ENCODE measurements at regions not wholly inside any gene's neighbourhood (a gene's known extent, or its start where the extent isn't known, plus 50 kb on each side); places are given as distances from the start of the nearest gene placed in this dataset.

DNA sequence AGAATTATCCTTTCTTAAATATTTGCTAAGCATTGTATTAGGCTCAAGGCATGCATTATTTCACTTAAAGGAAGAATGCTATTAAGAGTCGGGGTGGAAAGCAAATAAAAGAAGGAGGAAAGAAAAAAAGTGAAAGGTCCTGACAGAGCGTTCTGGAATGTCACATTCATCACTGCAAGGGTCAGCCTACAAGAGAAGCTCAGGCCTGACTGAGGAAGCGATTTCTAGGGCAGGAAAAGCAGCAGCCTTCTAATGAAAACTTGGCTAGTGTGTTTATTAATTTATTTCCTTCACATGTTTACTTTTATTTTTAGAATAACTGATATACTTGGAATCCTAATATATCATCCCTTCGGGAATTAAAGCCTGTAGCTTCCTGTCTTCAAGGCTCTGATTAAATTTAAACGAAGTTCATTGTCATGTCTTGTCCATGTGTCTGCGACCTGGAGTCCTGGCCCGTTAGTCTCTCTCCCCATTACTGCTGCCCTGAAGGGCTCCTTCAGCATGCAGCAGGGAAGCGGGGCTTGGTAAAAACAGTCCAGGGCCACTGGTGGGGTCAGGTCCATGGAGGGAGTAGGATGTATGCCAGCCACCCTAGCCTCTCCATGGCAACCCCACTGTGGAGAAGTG, 119.2 kb upstream of the CCDC68 start:
- ChIA-PET CTCF (no interaction called here), POLR2A (no interaction called here)
- no peaks in the 10 kb centered on the region for H3K9me3 Mint-ChIP-seq
- no peak for DNase-seq
- H3K36me3 Mint-ChIP-seq (ENCODE audit: low read depth) = no peaks in the 10 kb centered on the region
- no peak overlapping the region for H3K4me3 Mint-ChIP-seq
- no peaks in the 10 kb centered on the region for H3K4me1 Mint-ChIP-seq
- no peak overlapping the region for H3K27ac Mint-ChIP-seq
- H3K27me3 Mint-ChIP-seq = peaks cover 2% of the 10 kb centered on the region

DNA sequence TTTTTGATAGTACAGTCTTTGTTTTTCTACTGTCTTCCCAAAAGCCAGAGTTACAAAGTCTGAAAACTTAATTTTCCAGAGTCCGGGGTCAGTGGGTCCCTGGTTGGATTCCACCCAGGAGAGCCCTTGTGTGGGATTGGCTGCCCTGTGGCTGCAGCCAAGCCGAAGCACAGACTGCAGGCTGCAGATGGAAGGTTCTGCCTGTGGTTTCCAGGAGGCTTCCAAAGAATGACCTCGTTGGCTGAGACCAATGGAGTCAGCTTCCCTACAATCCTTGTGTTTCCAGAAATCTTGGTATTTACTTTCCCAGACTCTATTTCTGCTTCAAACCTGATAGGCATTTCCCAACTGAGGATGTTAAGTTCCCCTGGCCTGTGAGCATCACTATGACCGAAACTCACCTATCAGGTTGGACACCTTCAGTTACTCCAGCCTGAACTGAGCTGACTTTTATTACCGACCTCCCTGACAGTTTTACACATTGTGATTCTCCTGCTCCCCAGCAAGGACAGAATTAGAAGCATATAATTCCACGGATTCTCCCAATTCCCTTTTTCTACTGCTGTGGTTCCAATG, 117.5 kb upstream of the CCDC68 start:
- CTCF ChIA-PET = no interaction called here
- Mint-ChIP-seq H3K27ac (no peak overlapping the region), H3K9me3 (no peaks in the 10 kb centered on the region), H3K4me1 (no peaks in the 10 kb centered on the region), H3K27me3 (peaks cover 2% of the 10 kb centered on the region), H3K4me3 (no peak overlapping the region), H3K36me3 (ENCODE audit: low read depth) (no peaks in the 10 kb centered on the region)
- POLR2A ChIA-PET = no interaction called here
- no peak for DNase-seq

DNA sequence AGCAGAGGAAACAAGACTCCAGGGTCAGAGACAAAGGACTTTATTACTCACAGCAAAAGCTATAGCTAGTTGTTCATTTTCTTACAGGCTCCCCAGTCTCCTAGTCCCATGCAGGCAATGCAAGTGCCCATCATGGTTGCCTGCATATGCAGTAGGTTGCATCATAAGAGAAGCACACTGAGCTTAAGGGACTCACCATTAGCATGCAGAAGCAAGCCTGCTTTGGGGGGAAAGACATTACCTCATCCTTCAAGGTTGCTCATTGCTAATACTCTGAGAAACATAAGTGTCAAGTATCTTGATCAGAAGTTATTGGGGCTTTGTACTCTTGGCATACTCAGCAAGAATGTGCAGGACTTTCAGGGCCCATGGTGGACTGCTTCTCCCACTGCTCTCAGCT, 114.6 kb upstream of the CCDC68 start:
- H3K4me1 Mint-ChIP-seq = no peaks in the 10 kb centered on the region
- H3K27me3 Mint-ChIP-seq = peaks cover 2% of the 10 kb centered on the region
- no peak overlapping the region for H3K27ac Mint-ChIP-seq
- CTCF ChIA-PET = no interaction called here
- POLR2A ChIA-PET = no interaction called here
- no peaks in the 10 kb centered on the region for H3K9me3 Mint-ChIP-seq
- DNase-seq = no peak
- H3K4me3 Mint-ChIP-seq = no peak overlapping the region
- H3K36me3 Mint-ChIP-seq (ENCODE audit: low read depth) = no peaks in the 10 kb centered on the region

DNA sequence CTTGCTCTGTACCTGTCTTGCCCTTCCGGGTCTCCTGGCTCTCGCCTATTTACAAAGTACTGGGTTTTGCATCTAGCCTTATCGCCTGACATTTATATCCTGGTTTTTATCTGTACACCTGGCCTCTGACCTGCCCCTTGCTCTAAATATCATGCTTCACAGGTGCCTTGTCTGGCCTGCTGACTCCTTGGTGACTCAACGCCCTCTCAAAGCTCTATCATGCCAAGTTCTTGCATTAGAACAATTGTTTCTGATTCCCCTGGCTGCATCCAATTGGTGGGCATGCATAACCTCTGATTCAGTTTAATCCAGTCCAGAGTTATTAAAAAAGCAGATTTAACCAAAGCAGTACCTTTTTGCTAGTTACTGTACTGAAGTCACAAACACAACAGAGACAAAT, 113.9 kb upstream of the CCDC68 start:
- ChIA-PET CTCF (no interaction called here), POLR2A (no interaction called here)
- Mint-ChIP-seq H3K4me3 (no peak overlapping the region), H3K36me3 (ENCODE audit: low read depth) (no peaks in the 10 kb centered on the region), H3K27ac (no peak overlapping the region), H3K4me1 (no peaks in the 10 kb centered on the region), H3K27me3 (peaks cover 2% of the 10 kb centered on the region), H3K9me3 (no peaks in the 10 kb centered on the region)
- DNase-seq = no peak

DNA sequence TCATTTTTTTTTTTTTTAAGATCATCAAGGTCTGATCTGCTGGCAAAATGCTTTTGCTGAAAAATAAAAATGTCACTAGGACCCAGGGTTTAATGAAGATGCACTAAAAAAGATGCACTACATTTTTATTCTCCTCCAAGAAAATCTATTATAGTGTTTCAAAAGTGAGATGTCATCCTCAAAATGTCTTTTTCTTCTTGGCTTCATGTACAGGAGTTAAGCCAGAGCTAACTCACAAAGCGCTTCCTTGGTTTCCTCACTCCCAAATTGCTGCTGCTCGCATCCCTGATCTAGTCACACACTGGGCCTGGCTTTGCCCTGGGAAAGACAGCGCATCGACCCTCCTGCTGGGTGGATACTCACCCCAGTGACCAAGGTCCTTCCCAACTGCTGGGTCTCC, 113.4 kb upstream of the CCDC68 start:
- CTCF ChIA-PET = no interaction called here

DNA sequence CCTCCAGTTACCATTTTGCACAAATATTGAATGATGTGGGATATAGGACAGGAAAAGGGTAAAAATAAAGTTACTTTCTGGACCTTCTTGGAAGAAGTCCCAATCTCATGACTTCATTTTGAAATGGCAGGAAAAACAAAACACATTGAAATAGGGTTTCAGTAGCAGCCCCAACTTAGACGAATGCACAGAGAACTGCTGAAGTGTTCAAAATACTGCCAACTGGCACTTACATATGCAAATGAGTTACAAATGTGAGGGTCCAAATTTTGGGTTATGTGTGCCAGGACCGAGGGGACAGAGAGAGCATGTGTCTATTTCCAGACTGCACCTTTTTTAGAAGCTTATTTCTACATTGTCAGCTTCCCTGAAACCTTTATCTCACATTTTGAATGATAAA, 112.9 kb upstream of the CCDC68 start:
- H3K4me3 Mint-ChIP-seq = no peak overlapping the region
- no peak for DNase-seq
- H3K9me3 Mint-ChIP-seq = no peaks in the 10 kb centered on the region
- H3K36me3 Mint-ChIP-seq (ENCODE audit: low read depth) = no peaks in the 10 kb centered on the region
- H3K4me1 Mint-ChIP-seq = no peaks in the 10 kb centered on the region
- POLR2A ChIA-PET = no interaction called here
- H3K27ac Mint-ChIP-seq = no peak overlapping the region
- CTCF ChIA-PET = no interaction called here
- H3K27me3 Mint-ChIP-seq = peaks cover 2% of the 10 kb centered on the region

More for the DNA sequence above, 113.4 kb upstream of the CCDC68 start:
- no peak overlapping the region for H3K27ac Mint-ChIP-seq
- POLR2A ChIA-PET = no interaction called here
- H3K4me3 Mint-ChIP-seq = no peak overlapping the region
- peaks cover 2% of the 10 kb centered on the region for H3K27me3 Mint-ChIP-seq
- H3K4me1 Mint-ChIP-seq = no peaks in the 10 kb centered on the region
- H3K9me3 Mint-ChIP-seq = no peaks in the 10 kb centered on the region
- no peak for DNase-seq
- H3K36me3 Mint-ChIP-seq (ENCODE audit: low read depth) = no peaks in the 10 kb centered on the region

DNA sequence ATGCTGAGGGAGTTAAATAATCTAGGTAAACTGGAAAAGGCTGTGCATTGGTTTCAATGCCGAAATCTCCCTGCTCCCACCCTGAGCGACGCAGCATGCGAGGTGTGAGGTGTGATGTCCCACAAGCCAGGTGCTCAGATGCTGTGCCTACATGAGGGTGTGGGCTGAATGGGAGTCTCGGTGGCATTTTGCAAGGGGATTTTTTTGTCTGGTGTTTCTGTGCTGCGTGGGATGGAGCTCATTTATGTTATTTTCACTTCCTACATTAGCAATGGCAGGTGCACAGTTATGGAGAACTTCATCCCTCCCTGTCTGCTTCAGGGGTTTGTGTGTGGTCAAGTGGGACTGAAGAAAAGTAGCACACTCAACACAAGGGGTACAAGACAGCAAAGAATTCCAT, 110.2 kb upstream of the CCDC68 start:
- CTCF ChIA-PET = no interaction called here
- POLR2A ChIA-PET = no interaction called here
- Mint-ChIP-seq H3K4me1 (no peaks in the 10 kb centered on the region), H3K36me3 (ENCODE audit: low read depth) (no peaks in the 10 kb centered on the region), H3K4me3 (no peak overlapping the region), H3K27me3 (no peaks in the 10 kb centered on the region), H3K9me3 (no peaks in the 10 kb centered on the region), H3K27ac (no peak overlapping the region)
- DNase-seq = no peak

DNA sequence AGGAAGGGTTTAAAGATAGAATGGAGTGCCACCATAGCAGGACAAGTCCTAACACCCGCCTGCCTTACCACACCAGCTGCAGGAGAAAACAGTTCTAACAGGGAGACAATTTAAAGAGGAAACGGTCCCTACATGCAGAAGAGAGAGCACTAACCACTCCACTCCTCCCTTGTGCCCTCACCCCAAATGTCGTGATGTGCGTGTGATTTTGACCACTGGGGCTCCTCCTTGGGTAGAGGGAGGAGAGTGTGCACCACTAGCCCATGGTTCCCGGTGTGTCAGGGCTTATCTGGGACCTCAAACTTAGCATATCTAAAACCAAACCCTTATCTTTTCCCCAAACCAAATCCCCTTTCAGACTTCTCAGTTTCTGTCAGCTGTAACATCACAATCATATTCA, 105.5 kb upstream of the CCDC68 start:
- POLR2A ChIA-PET = no interaction called here
- peaks cover 2% of the 10 kb centered on the region for H3K27me3 Mint-ChIP-seq
- no peaks in the 10 kb centered on the region for H3K4me1 Mint-ChIP-seq
- no peak overlapping the region for H3K27ac Mint-ChIP-seq
- H3K9me3 Mint-ChIP-seq = no peaks in the 10 kb centered on the region
- no peaks in the 10 kb centered on the region for H3K36me3 Mint-ChIP-seq (ENCODE audit: low read depth)
- no peak overlapping the region for H3K4me3 Mint-ChIP-seq
- CTCF ChIA-PET = no interaction called here
- no peak for DNase-seq

DNA sequence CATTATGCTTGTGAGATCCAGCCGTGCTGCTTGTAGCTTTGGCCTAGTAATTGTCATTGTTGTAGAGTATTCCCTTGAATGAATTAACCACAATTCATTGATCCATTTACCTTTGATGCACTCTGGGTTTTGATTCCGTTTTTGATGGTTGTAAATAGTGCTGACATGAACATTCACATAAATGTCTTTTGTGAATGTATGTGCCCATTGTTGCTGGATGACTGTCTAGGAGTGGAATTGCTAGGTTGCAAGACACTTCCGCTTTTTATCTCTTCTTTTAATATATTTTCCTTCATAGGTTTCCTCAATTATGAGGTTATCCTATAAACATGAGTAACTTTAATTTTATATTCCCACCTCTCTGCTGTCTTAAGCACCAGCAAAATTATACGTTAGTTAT, 104.8 kb upstream of the CCDC68 start:
- Mint-ChIP-seq H3K27me3 (peaks cover 2% of the 10 kb centered on the region), H3K36me3 (ENCODE audit: low read depth) (no peaks in the 10 kb centered on the region), H3K9me3 (no peaks in the 10 kb centered on the region), H3K4me1 (no peaks in the 10 kb centered on the region), H3K27ac (no peak overlapping the region), H3K4me3 (no peak overlapping the region)
- ChIA-PET POLR2A (no interaction called here), CTCF (no interaction called here)
- no peak for DNase-seq

DNA sequence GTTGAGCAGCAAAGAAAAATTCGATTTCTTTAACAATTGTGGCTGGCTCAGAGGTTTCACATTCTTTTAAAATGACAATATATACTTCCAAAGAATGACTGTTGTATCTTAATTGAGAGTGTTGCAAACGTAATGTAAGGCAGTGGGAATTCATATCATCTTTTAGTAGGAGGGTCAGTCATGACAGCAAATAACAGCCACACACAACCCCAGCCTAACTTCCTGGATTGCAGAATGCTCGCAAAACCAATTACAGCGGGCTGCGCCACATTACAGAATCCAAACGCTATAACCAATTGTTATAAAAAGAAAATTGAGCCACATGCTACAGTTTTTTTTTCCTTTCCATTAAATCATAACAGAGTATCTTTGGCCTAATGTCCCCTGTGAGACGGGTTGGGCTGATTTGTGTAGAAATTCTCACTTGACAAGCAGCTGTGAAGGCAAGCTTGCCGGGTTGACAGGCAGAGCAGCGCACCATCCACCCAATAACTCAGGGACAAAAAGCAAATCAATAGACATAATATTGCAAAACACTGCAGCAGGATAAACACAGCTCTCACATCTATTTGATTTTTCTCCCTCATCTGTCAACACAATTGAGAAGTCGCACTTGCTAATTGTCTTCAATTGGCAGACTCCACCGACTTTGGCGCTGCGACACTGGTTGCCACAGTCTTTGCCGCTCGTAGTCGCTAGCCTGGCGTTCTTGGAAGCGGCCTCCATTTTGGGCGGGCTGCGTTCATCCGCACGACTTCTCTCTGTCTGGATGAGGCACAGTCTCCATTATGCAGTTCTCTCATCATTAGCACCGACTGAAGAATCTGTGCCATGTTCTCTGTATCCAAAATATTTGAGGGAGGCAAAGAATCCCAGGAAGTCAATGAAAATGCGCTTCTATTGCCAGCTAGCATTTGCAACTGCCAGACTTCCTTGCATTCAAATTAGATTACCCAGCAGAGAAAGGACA, 95.0 kb upstream of the CCDC68 start:
- Mint-ChIP-seq H3K36me3 (ENCODE audit: low read depth) (no peaks in the 10 kb centered on the region), H3K9me3 (no peaks in the 10 kb centered on the region), H3K4me1 (no peaks in the 10 kb centered on the region), H3K27ac (no peak overlapping the region), H3K27me3 (peaks cover 2% of the 10 kb centered on the region), H3K4me3 (no peak overlapping the region)
- no peak for DNase-seq
- CTCF ChIA-PET = no interaction called here
- POLR2A ChIA-PET = no interaction called here

DNA sequence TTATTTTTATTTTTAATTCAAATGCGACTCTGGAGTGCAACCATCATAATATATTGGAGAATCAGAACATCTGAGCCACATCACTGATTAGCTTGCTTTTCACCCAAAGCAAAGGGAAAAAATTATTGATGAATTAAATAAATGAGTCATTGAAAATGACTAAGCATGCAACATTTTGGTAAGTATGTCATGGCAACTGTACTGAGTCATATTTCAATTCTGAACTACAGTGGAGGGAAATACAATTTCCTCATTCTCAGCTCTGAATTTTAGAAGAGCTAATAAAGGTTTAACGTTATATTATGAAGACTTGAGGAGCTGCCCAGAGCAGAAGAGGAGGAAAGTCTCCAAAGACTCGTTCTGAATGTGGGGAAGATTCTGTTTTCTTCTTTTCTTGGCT, 89.6 kb upstream of the CCDC68 start:
- CTCF ChIA-PET = no interaction called here
- H3K27me3 Mint-ChIP-seq = peaks cover 2% of the 10 kb centered on the region
- H3K36me3 Mint-ChIP-seq (ENCODE audit: low read depth) = no peaks in the 10 kb centered on the region
- no peak overlapping the region for H3K4me3 Mint-ChIP-seq
- no peaks in the 10 kb centered on the region for H3K9me3 Mint-ChIP-seq
- H3K27ac Mint-ChIP-seq = no peak overlapping the region
- no peaks in the 10 kb centered on the region for H3K4me1 Mint-ChIP-seq
- DNase-seq = no peak
- POLR2A ChIA-PET = no interaction called here

DNA sequence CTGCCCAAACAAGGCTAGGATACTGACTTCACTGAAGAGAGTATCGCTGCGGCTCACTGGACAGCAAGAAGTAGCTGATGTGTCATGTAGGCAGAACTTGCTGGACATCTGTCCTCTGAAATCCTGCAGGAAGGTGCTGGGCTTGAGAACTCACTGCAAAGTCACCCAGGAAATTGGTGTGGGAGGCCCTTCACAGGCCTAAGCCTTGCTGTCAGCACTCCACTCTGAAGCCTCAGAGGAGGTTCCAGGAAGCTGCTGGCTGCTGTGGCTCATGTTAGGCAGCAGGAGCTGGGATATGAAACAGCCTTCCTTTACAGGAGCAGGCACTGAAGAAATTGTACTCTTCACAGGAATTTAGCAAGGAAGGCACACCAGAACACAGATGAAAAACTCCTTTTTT, 88.3 kb upstream of the CCDC68 start:
- Mint-ChIP-seq H3K9me3 (no peaks in the 10 kb centered on the region), H3K4me1 (no peaks in the 10 kb centered on the region), H3K4me3 (no peak overlapping the region), H3K36me3 (ENCODE audit: low read depth) (no peaks in the 10 kb centered on the region), H3K27me3 (peaks cover 2% of the 10 kb centered on the region), H3K27ac (no peak overlapping the region)
- no peak for DNase-seq
- CTCF ChIA-PET = no interaction called here
- POLR2A ChIA-PET = no interaction called here

DNA sequence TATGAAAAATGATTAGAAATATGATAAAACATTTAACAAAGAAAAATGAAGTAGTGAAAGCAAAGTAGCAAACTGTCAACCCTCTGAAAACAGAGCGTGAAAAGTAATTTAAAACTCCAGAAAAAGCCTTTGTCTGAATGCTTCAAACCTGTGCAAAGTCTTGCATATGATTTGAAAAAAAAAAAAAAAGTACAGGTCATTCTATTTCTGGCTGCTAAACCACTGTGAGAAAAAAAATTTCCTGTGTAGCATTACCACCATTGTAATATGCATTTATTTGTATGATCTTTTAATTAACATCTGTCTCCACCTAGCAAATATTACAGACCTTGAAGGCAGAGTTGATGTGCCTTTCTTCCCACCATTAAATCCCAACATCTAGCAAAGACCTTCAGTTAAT, 82.1 kb upstream of the CCDC68 start:
- Mint-ChIP-seq H3K9me3 (no peaks in the 10 kb centered on the region), H3K4me1 (no peaks in the 10 kb centered on the region), H3K4me3 (no peak overlapping the region), H3K36me3 (ENCODE audit: low read depth) (no peaks in the 10 kb centered on the region), H3K27ac (no peak overlapping the region), H3K27me3 (peaks cover 2% of the 10 kb centered on the region)
- DNase-seq = no peak
- ChIA-PET POLR2A (no interaction called here), CTCF (no interaction called here)

DNA sequence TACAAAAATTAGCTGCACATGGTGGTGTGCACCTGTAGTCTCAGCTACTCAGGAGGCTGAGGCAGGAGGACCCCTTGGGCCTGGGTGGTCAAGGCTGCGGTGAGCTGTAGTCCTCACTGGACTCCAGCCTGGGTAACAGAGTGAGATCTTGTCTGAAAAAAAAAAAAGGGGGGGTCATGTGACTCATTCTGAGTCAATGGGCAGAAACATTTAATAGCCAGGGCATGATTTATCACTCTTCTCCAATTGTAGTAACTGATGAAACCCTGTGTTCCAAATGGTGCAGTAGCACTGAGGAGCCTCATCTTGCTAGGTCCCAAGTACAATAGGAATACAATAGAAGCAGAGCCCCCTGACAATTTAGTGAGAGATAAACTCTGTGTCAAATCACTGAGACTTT, 78.9 kb upstream of the CCDC68 start:
- ChIA-PET CTCF (interaction anchor here (1.4 kb wide), 1 partner anchor 18 kb away, joined by 3 read pairs; no protein-coding TSS in a partner anchor), POLR2A (no interaction called here)
- no peak for DNase-seq
- H3K27me3 Mint-ChIP-seq = no peaks in the 10 kb centered on the region
- H3K27ac Mint-ChIP-seq = no peak overlapping the region
- no peaks in the 10 kb centered on the region for H3K4me1 Mint-ChIP-seq
- no peaks in the 10 kb centered on the region for H3K9me3 Mint-ChIP-seq
- H3K4me3 Mint-ChIP-seq = no peak overlapping the region
- H3K36me3 Mint-ChIP-seq (ENCODE audit: low read depth) = no peaks in the 10 kb centered on the region

All from activated CD4-positive, alpha-beta memory T cell treated with anti-CD3 and anti-CD28 coated beads, Interleukin-2, amount 10 ng/mL, durations not matched to agents 7 days and 5 days (primary cell).